ENCODE measurements at regions not wholly inside any gene's neighbourhood (a gene's known extent, or its start where the extent isn't known, plus 50 kb on each side); places are given as distances from the start of the nearest gene placed in this dataset.

GRCh38 chr3:106117490-106117858 is 248.7 kb upstream of the CBLB start:
- no peak for TF ChIP-seq CTCF (IDR thresholded peaks at IDR 0.05)
- TF ChIP-seq POLR2A (IDR thresholded peaks at IDR 0.05): no peak

Data from uterus (tissue), 2 donors.